ENCODE measurements at regions not wholly inside any gene's neighbourhood (a gene's known extent, or its start where the extent isn't known, plus 50 kb on each side); places are given as distances from the start of the nearest gene placed in this dataset.

- TF ChIP-seq, protein P1, sequence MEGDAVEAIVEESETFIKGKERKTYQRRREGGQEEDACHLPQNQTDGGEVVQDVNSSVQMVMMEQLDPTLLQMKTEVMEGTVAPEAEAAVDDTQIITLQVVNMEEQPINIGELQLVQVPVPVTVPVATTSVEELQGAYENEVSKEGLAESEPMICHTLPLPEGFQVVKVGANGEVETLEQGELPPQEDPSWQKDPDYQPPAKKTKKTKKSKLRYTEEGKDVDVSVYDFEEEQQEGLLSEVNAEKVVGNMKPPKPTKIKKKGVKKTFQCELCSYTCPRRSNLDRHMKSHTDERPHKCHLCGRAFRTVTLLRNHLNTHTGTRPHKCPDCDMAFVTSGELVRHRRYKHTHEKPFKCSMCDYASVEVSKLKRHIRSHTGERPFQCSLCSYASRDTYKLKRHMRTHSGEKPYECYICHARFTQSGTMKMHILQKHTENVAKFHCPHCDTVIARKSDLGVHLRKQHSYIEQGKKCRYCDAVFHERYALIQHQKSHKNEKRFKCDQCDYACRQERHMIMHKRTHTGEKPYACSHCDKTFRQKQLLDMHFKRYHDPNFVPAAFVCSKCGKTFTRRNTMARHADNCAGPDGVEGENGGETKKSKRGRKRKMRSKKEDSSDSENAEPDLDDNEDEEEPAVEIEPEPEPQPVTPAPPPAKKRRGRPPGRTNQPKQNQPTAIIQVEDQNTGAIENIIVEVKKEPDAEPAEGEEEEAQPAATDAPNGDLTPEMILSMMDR (IDR thresholded peaks at IDR 0.05; ENCODE audit: extremely low read depth in 1 of 2, insufficient read depth in 1 of 2, low read depth in 1 of 2, low read length in 2 of 2): no peak
- TF ChIP-seq POLR2AphosphoS5 (IDR thresholded peaks at IDR 0.05; ENCODE audit: insufficient read depth, low read depth, low read length): no peak
- no peak for TF ChIP-seq JUN (IDR thresholded peaks at IDR 0.05; ENCODE audit: borderline replicate concordance, insufficient read depth, insufficient read length, low read depth)
Observed at GRCh38 chr6:114435985-114436384, 93.2 kb upstream of the HS3ST5 start.
